GM21619 (cell line): ENCODE measurements at regions not wholly inside any gene's neighbourhood (a gene's known extent, or its start where the extent isn't known, plus 50 kb on each side); places are given as distances from the start of the nearest gene placed in this dataset.

Experiments used
- ATAC-seq: cut with Tn5 transposase; IDR thresholded peaks from one replicate; pipeline ENCODE4 v1.9.1; 2021; ENCODE audit not compliant: unreplicated experiment

GRCh38 chr2:41896186-41896846, 151.5 kb upstream of the PKDCC start:
- peak; percentile 81 for ATAC-seq

GRCh38 chr2:41899189-41899588, 148.6 kb upstream of the PKDCC start:
- no peak for ATAC-seq

- no peak for ATAC-seq
These were observed 147.7 kb upstream of the PKDCC start for GRCh38 chr2:41900101-41900577.

GRCh38 chr2:41902897-41903296, 144.9 kb upstream of the PKDCC start:
- no peak for ATAC-seq

- no peak for ATAC-seq
These were observed 144.2 kb upstream of the PKDCC start for GRCh38 chr2:41903474-41904135.

GRCh38 chr2:41904459-41904858, 143.4 kb upstream of the PKDCC start:
- no peak for ATAC-seq

- ATAC-seq: no peak
These were observed 142.1 kb upstream of the PKDCC start for GRCh38 chr2:41905597-41906337.

GRCh38 chr2:41906338-41906725, 141.5 kb upstream of the PKDCC start:
- no peak for ATAC-seq

- ATAC-seq: no peak
These were observed 140.7 kb upstream of the PKDCC start for GRCh38 chr2:41907141-41907540.

- no peak for ATAC-seq
These were observed 140.0 kb upstream of the PKDCC start for GRCh38 chr2:41907771-41908207.

GRCh38 chr2:41908349-41908748, 139.5 kb upstream of the PKDCC start:
- ATAC-seq: no peak

- ATAC-seq: no peak
These were observed 138.2 kb upstream of the PKDCC start for GRCh38 chr2:41909584-41909983.

GRCh38 chr2:41910126-41910525, 137.7 kb upstream of the PKDCC start:
- ATAC-seq: no peak

GRCh38 chr2:41911033-41911432, 136.8 kb upstream of the PKDCC start:
- ATAC-seq: no peak

- ATAC-seq: no peak
These were observed 135.5 kb upstream of the PKDCC start for GRCh38 chr2:41912337-41912736.

- no peak for ATAC-seq
These were observed 135.0 kb upstream of the PKDCC start for GRCh38 chr2:41912776-41913175.

GRCh38 chr2:41913311-41913710, 134.5 kb upstream of the PKDCC start:
- no peak for ATAC-seq

- ATAC-seq: no peak
These were observed 133.8 kb upstream of the PKDCC start for GRCh38 chr2:41913921-41914609.

GRCh38 chr2:41914936-41915335, 132.9 kb upstream of the PKDCC start:
- ATAC-seq: no peak

GRCh38 chr2:41916177-41916576, 131.6 kb upstream of the PKDCC start:
- no peak for ATAC-seq

GRCh38 chr2:41917587-41917986, 130.2 kb upstream of the PKDCC start:
- no peak for ATAC-seq
